Naive thymus-derived CD4-positive, alpha-beta T cell (primary cell): ENCODE measurements at regions not wholly inside any gene's neighbourhood (a gene's known extent, or its start where the extent isn't known, plus 50 kb on each side); places are given as distances from the start of the nearest gene placed in this dataset.

Source experiments
- ATAC-seq: fragments of 150-1000 bp; cut with Tn5 transposase; 2 replicates; pipeline ENCODE4 v1.10.0; 2021; ENCODE audit warnings: mild to moderate bottlenecking, moderate library complexity
- CTCF ChIA-PET: fragments of 350-600 bp; sonication (Branson Sonifier 250); formaldehyde crosslinking; loops from one replicate; lab custom pipeline; 2021; ENCODE audit warnings: antibody characterized with exemption; lab: Charles Lee
- POLR2A ChIA-PET: fragments of 350-600 bp; sonication (Branson Sonifier 250); formaldehyde crosslinking; loops from one replicate; lab custom pipeline; 2021; ENCODE audit warnings: antibody characterized with exemption, inconsistent platforms; lab: Charles Lee
- DNase-seq, 9 donors: peaks; one replicate each; pipeline versions ENCODE4 v3.0.0 to v3.0.0-alpha.2; 2020 to 2022; ENCODE audit warnings: mixed read lengths in 1 of 9
- H3K27ac ChIP-seq: one replicate; pipeline ENCODE4 v1.7.0; 2013; ENCODE audit warnings: mild to moderate bottlenecking, low read depth, low read length, moderate library complexity
- H3K27me3 ChIP-seq, 2 donors: one replicate each; pipeline ENCODE4 v1.7.0; 2013; ENCODE audit warnings: low read length in 2 of 2, mild to moderate bottlenecking in 2 of 2, moderate library complexity in 2 of 2; ENCODE audit not compliant: control insufficient read depth in 2 of 2, insufficient read depth in 2 of 2
- H3K36me3 ChIP-seq, 3 experiments: 1 replicate in 2 of 3; 2 replicates in 1 of 3; pipeline ENCODE4 v1.7.0; 2013; ENCODE audit warnings: low read length in 3 of 3, mild to moderate bottlenecking in 3 of 3, moderate library complexity in 1 of 3; ENCODE audit not compliant: insufficient read depth in 3 of 3, control insufficient read depth in 2 of 3
- H3K4me1 ChIP-seq, 2 donors: one replicate each; pipeline ENCODE4 v1.7.0; 2013; ENCODE audit warnings: low read length in 2 of 2, mild to moderate bottlenecking in 2 of 2, moderate library complexity in 1 of 2; ENCODE audit not compliant: control insufficient read depth in 2 of 2, insufficient read depth in 2 of 2
- H3K4me3 ChIP-seq: 2 replicates; pipeline ENCODE4 v1.7.0; 2013; ENCODE audit warnings: mild to moderate bottlenecking, low read length
- H3K9me3 ChIP-seq, 3 experiments: 1 replicate in 2 of 3; 2 replicates in 1 of 3; pipeline ENCODE4 v1.7.0; 2013; ENCODE audit warnings: low read length in 3 of 3; ENCODE audit not compliant: control insufficient read depth in 2 of 3
- H3K27ac Mint-ChIP-seq, 9 donors: one replicate each; pipeline ENCODE4 v1.8.0; 2020 to 2022; ENCODE audit warnings: mixed read lengths in 9 of 9, mild to moderate bottlenecking in 8 of 9, moderate library complexity in 5 of 9, inconsistent platforms in 2 of 9
- H3K27me3 Mint-ChIP-seq, 5 donors: one replicate each; pipeline ENCODE4 v1.8.0; 2021 to 2022; ENCODE audit warnings: mixed read lengths in 5 of 5, mild to moderate bottlenecking in 1 of 5
- H3K36me3 Mint-ChIP-seq, 5 donors: one replicate each; pipeline ENCODE4 v1.8.0; 2020 to 2022; ENCODE audit warnings: mixed read lengths in 5 of 5, mild to moderate bottlenecking in 3 of 5, inconsistent platforms in 1 of 5
- H3K4me1 Mint-ChIP-seq, 7 donors: one replicate each; pipeline ENCODE4 v1.8.0; 2020 to 2022; ENCODE audit warnings: mixed read lengths in 7 of 7, mild to moderate bottlenecking in 3 of 7, inconsistent platforms in 1 of 7
- H3K4me3 Mint-ChIP-seq, 10 donors: one replicate each; pipeline ENCODE4 v1.8.0; 2020 to 2022; ENCODE audit warnings: mild to moderate bottlenecking in 10 of 10, mixed read lengths in 10 of 10, moderate library complexity in 6 of 10, inconsistent platforms in 2 of 10
- H3K9me3 Mint-ChIP-seq, 11 donors: one replicate each; pipeline ENCODE4 v1.8.0; 2020 to 2022; ENCODE audit warnings: mixed read lengths in 11 of 11, mild to moderate bottlenecking in 4 of 11, inconsistent platforms in 1 of 11, moderate library complexity in 1 of 11
- intact Hi-C, 2 donors: fragments of 100-400 bp; cut with micrococcal nuclease; formaldehyde crosslinking; loops; one replicate each; pipeline ENCODE4 v1.15.1; 2023

- ChIA-PET CTCF (no interaction called here), POLR2A (no interaction called here)
- no peak for DNase-seq
- H3K4me3 ChIP-seq: no peak overlapping the region
- no peak overlapping the region for H3K27ac ChIP-seq
- H3K9me3 Mint-ChIP-seq: peaks cover 0 to 21% (median 4%) of the 10 kb centered on the region in 11 donors
- H3K4me1 ChIP-seq: no peaks in the 10 kb centered on the region
- H3K36me3 Mint-ChIP-seq: peaks cover 0 to 5% (median 0%) of the 10 kb centered on the region in 5 donors
- no peak for ATAC-seq
- intact Hi-C loops: no loop called here
- peaks cover 0 to 4% (median 0%) of the 10 kb centered on the region in 5 donors for H3K27me3 Mint-ChIP-seq
- H3K4me1 Mint-ChIP-seq: peaks cover 0 to 2% (median 0%) of the 10 kb centered on the region in 7 donors
- no peaks in the 10 kb centered on the region for H3K36me3 ChIP-seq
- no peak overlapping the region for H3K4me3 Mint-ChIP-seq
- no peak overlapping the region for H3K27ac Mint-ChIP-seq
- H3K9me3 ChIP-seq: no peaks in the 10 kb centered on the region
- H3K27me3 ChIP-seq: no peaks in the 10 kb centered on the region
Observed at GRCh38 chr18:7492385-7492784, 74.7 kb upstream of the PTPRM start.

GRCh38 chr18:7497081-7497480, 70.0 kb upstream of the PTPRM start:
- CTCF ChIA-PET: no interaction called here
- Histone ChIP-seq H3K36me3 (no peaks in the 10 kb centered on the region), H3K9me3 (no peaks in the 10 kb centered on the region), H3K27ac (no peak overlapping the region), H3K27me3 (no peaks in the 10 kb centered on the region), H3K4me3 (no peak overlapping the region), H3K4me1 (no peaks in the 10 kb centered on the region)
- POLR2A ChIA-PET: no interaction called here
- Mint-ChIP-seq H3K27ac (no peak overlapping the region), H3K27me3 (peaks cover 0 to 7% (median 0%) of the 10 kb centered on the region in 5 donors), H3K36me3 (no peaks in the 10 kb centered on the region), H3K4me1 (peaks cover 0 to 2% (median 0%) of the 10 kb centered on the region in 7 donors), H3K9me3 (peaks cover 0 to 5% (median 0%) of the 10 kb centered on the region in 11 donors), H3K4me3 (no peak overlapping the region)
- DNase-seq (no peak), ATAC-seq (no peak)
- intact Hi-C loops: no loop called here

- Mint-ChIP-seq H3K27me3 (peaks cover 0 to 4% (median 0%) of the 10 kb centered on the region in 5 donors), H3K27ac (no peak overlapping the region), H3K4me1 (no peaks in the 10 kb centered on the region), H3K4me3 (no peak overlapping the region), H3K36me3 (no peaks in the 10 kb centered on the region), H3K9me3 (peaks cover 0 to 11% (median 0%) of the 10 kb centered on the region in 11 donors)
- ChIA-PET POLR2A (no interaction called here), CTCF (no interaction called here)
- ATAC-seq (no peak), DNase-seq (no peak)
- no peaks in the 10 kb centered on the region for H3K9me3 ChIP-seq
- H3K36me3 ChIP-seq: no peaks in the 10 kb centered on the region
- no peaks in the 10 kb centered on the region for H3K27me3 ChIP-seq
- no peak overlapping the region for H3K4me3 ChIP-seq
- intact Hi-C loops: no loop called here
- no peaks in the 10 kb centered on the region for H3K4me1 ChIP-seq
- H3K27ac ChIP-seq: no peak overlapping the region
Observed at GRCh38 chr18:7511106-7511505, 56.0 kb upstream of the PTPRM start.

GRCh38 chr18:7512348-7512747, 54.8 kb upstream of the PTPRM start:
- no peaks in the 10 kb centered on the region for H3K27me3 ChIP-seq
- CTCF ChIA-PET: no interaction called here
- POLR2A ChIA-PET: no interaction called here
- Mint-ChIP-seq H3K4me3 (no peak overlapping the region), H3K36me3 (no peaks in the 10 kb centered on the region), H3K9me3 (peaks cover 0 to 11% (median 0%) of the 10 kb centered on the region in 11 donors), H3K27me3 (peaks cover 0 to 4% (median 0%) of the 10 kb centered on the region in 5 donors), H3K27ac (no peak overlapping the region), H3K4me1 (no peaks in the 10 kb centered on the region)
- no peak overlapping the region for H3K27ac ChIP-seq
- H3K36me3 ChIP-seq: no peaks in the 10 kb centered on the region
- no peaks in the 10 kb centered on the region for H3K9me3 ChIP-seq
- DNase-seq (no peak), ATAC-seq (no peak)
- intact Hi-C loops: no loop called here
- H3K4me3 ChIP-seq: no peak overlapping the region
- no peaks in the 10 kb centered on the region for H3K4me1 ChIP-seq

- CTCF ChIA-PET: no interaction called here
- Histone ChIP-seq H3K4me3 (no peak overlapping the region), H3K9me3 (no peaks in the 10 kb centered on the region), H3K36me3 (no peaks in the 10 kb centered on the region), H3K27me3 (no peaks in the 10 kb centered on the region), H3K4me1 (no peaks in the 10 kb centered on the region), H3K27ac (no peak overlapping the region)
- peaks cover 0 to 11% (median 0%) of the 10 kb centered on the region in 11 donors for H3K9me3 Mint-ChIP-seq
- POLR2A ChIA-PET: no interaction called here
- no peak overlapping the region for H3K27ac Mint-ChIP-seq
- no peak overlapping the region for H3K4me3 Mint-ChIP-seq
- no peaks in the 10 kb centered on the region for H3K4me1 Mint-ChIP-seq
- H3K36me3 Mint-ChIP-seq: no peaks in the 10 kb centered on the region
- no peak for ATAC-seq
- H3K27me3 Mint-ChIP-seq: peaks cover 0 to 4% (median 0%) of the 10 kb centered on the region in 5 donors
- DNase-seq: no peak
- intact Hi-C loops: no loop called here
Observed at GRCh38 chr18:7512990-7513389, 54.1 kb upstream of the PTPRM start.

GRCh38 chr18:7514796-7515440, 52.2 kb upstream of the PTPRM start:
- Histone ChIP-seq H3K4me1 (no peaks in the 10 kb centered on the region), H3K36me3 (no peaks in the 10 kb centered on the region), H3K9me3 (no peaks in the 10 kb centered on the region), H3K4me3 (no peak overlapping the region), H3K27ac (no peak overlapping the region), H3K27me3 (no peaks in the 10 kb centered on the region)
- ATAC-seq (no peak), DNase-seq (no peak)
- no peak overlapping the region for H3K27ac Mint-ChIP-seq
- peaks cover 0 to 5% (median 0%) of the 10 kb centered on the region in 5 donors for H3K27me3 Mint-ChIP-seq
- ChIA-PET POLR2A (no interaction called here), CTCF (no interaction called here)
- H3K4me1 Mint-ChIP-seq: no peaks in the 10 kb centered on the region
- peaks cover 0 to 6% (median 0%) of the 10 kb centered on the region in 11 donors for H3K9me3 Mint-ChIP-seq
- no peak overlapping the region for H3K4me3 Mint-ChIP-seq
- intact Hi-C loops: no loop called here
- no peaks in the 10 kb centered on the region for H3K36me3 Mint-ChIP-seq
